ENCODE measurements at regions not wholly inside any gene's neighbourhood (a gene's known extent, or its start where the extent isn't known, plus 50 kb on each side); places are given as distances from the start of the nearest gene placed in this dataset.

GRCh38 chr9:90442723-90443122 lies 199.9 kb downstream of the DIRAS2 start (continued):
- TF ChIP-seq ASH2L (IDR thresholded peaks at IDR 0.05; ENCODE audit: low read length) (no peak), KDM5A (IDR thresholded peaks at IDR 0.05; ENCODE audit: low read length) (no peak), ATF3 (IDR thresholded peaks at IDR 0.05; ENCODE audit: insufficient read depth, low read depth, low read length) (no peak), RAD21 (IDR thresholded peaks at IDR 0.05 in 1 of 2, conservative IDR thresholded peaks at IDR 0.05 in 1 of 2; ENCODE audit: low read depth in 2 of 2, low read length in 2 of 2) (no peak), GTF2F1 (IDR thresholded peaks at IDR 0.05; ENCODE audit: borderline replicate concordance, low read depth, low read length) (no peak), EGR1 (IDR thresholded peaks at IDR 0.05; ENCODE audit: borderline replicate concordance, low read depth, low read length) (no peak)

All from H1 (cell line).